ENCODE measurements at regions not wholly inside any gene's neighbourhood (a gene's known extent, or its start where the extent isn't known, plus 50 kb on each side); places are given as distances from the start of the nearest gene placed in this dataset.
"Not testable (repeated sequence)": the region's sequence is repeated elsewhere in the genome, so short reads cannot be mapped to it uniquely, and the experiment has no call there.

GRCh38 chr5:58165152-58165551 lies 294.7 kb downstream of the PLK2 start:
- no peak for DNase-seq (ENCODE audit: low read depth in 2 of 3, low spot score in 2 of 3)

- not testable (repeated sequence) for DNase-seq (ENCODE audit: low read depth in 2 of 3, low spot score in 2 of 3)
These were observed 298.0 kb downstream of the PLK2 start for GRCh38 chr5:58161889-58162288.

- no peak for DNase-seq (ENCODE audit: low read depth in 2 of 3, low spot score in 2 of 3)
These were observed 302.7 kb downstream of the PLK2 start for GRCh38 chr5:58156973-58157701.

- no peak for DNase-seq (ENCODE audit: low read depth in 2 of 3, low spot score in 2 of 3)
These were observed 303.5 kb downstream of the PLK2 start for GRCh38 chr5:58156361-58156760.

- no peak for DNase-seq (ENCODE audit: low read depth in 2 of 3, low spot score in 2 of 3)
These were observed 306.6 kb downstream of the PLK2 start for GRCh38 chr5:58153255-58153654.

- DNase-seq (ENCODE audit: low read depth in 2 of 3, low spot score in 2 of 3) = no peak
These were observed 308.5 kb downstream of the PLK2 start for GRCh38 chr5:58151414-58151813.

- DNase-seq (ENCODE audit: low read depth in 2 of 3, low spot score in 2 of 3) = no peak
These were observed 309.0 kb downstream of the PLK2 start for GRCh38 chr5:58150926-58151325.

- no peak for DNase-seq (ENCODE audit: low read depth in 2 of 3, low spot score in 2 of 3)
These were observed 310.1 kb downstream of the PLK2 start for GRCh38 chr5:58149746-58150145.

- DNase-seq (ENCODE audit: low read depth in 2 of 3, low spot score in 2 of 3) = no peak
These were observed 310.5 kb downstream of the PLK2 start for GRCh38 chr5:58149345-58149744.

- no peak for DNase-seq (ENCODE audit: low read depth in 2 of 3, low spot score in 2 of 3)
These were observed 311.6 kb downstream of the PLK2 start for GRCh38 chr5:58148254-58148775.

GRCh38 chr5:58145397-58145934 lies 314.4 kb downstream of the PLK2 start:
- DNase-seq (ENCODE audit: low read depth in 2 of 3, low spot score in 2 of 3) = no peak

- DNase-seq (ENCODE audit: low read depth in 2 of 3, low spot score in 2 of 3) = no peak
These were observed 316.2 kb downstream of the PLK2 start for GRCh38 chr5:58143727-58144126.

GRCh38 chr5:58143181-58143580 lies 316.7 kb downstream of the PLK2 start:
- no peak for DNase-seq (ENCODE audit: low read depth in 2 of 3, low spot score in 2 of 3)

- DNase-seq (ENCODE audit: low read depth in 2 of 3, low spot score in 2 of 3) = no peak
These were observed 321.1 kb downstream of the PLK2 start for GRCh38 chr5:58138791-58139190.

- no peak for DNase-seq (ENCODE audit: low read depth in 2 of 3, low spot score in 2 of 3)
These were observed 323.5 kb downstream of the PLK2 start for GRCh38 chr5:58136406-58136805.

GRCh38 chr5:58135571-58136335 lies 324.1 kb downstream of the PLK2 start:
- DNase-seq (ENCODE audit: low read depth in 2 of 3, low spot score in 2 of 3) = no peak

- DNase-seq (ENCODE audit: low read depth in 2 of 3, low spot score in 2 of 3) = no peak
These were observed 326.1 kb downstream of the PLK2 start for GRCh38 chr5:58133631-58134296.

- no peak for DNase-seq (ENCODE audit: low read depth in 2 of 3, low spot score in 2 of 3)
These were observed 326.7 kb downstream of the PLK2 start for GRCh38 chr5:58133216-58133615.

- DNase-seq (ENCODE audit: low read depth in 2 of 3, low spot score in 2 of 3) = no peak
These were observed 332.3 kb downstream of the PLK2 start for GRCh38 chr5:58127255-58128220.

- DNase-seq (ENCODE audit: low read depth in 2 of 3, low spot score in 2 of 3) = no peak
These were observed 336.4 kb downstream of the PLK2 start for GRCh38 chr5:58123501-58123900.
